Smooth muscle cell (in vitro differentiated cells): ENCODE measurements at regions not wholly inside any gene's neighbourhood (a gene's known extent, or its start where the extent isn't known, plus 50 kb on each side); places are given as distances from the start of the nearest gene placed in this dataset.

Source experiments
- DNase-seq: peaks from one replicate; lab custom pipeline; 2025; ENCODE audit not compliant: unreplicated experiment; lab: John Stamatoyannopoulos, UW
- H2AFZ ChIP-seq: fragments of 200-600 bp; sonication (generic); 2 replicates; pipeline ENCODE4 v1.6.0; 2016; ENCODE audit warnings: antibody characterized with exemption, low read depth, mild to moderate bottlenecking
- H3F3A ChIP-seq: fragments of 200-600 bp; sonication (generic); 2 replicates; pipeline ENCODE4 v1.6.0; 2017; ENCODE audit warnings: antibody characterized with exemption, low read depth
- H3K27ac ChIP-seq: fragments of 200-600 bp; sonication (generic); 2 replicates; pipeline ENCODE4 v1.5.1; 2016; ENCODE audit warnings: low read depth, mild to moderate bottlenecking
- H3K27me3 ChIP-seq: fragments of 200-600 bp; sonication (generic); 2 replicates; pipeline ENCODE4 v1.6.1; 2016; ENCODE audit warnings: low read depth, mild to moderate bottlenecking
- H3K36me3 ChIP-seq: fragments of 200-600 bp; sonication (generic); 2 replicates; pipeline ENCODE4 v1.5.1; 2016; ENCODE audit warnings: low read depth
- H3K4me1 ChIP-seq: fragments of 200-600 bp; sonication (generic); 2 replicates; pipeline ENCODE4 v1.5.1; 2016; ENCODE audit warnings: low read depth
- H3K4me2 ChIP-seq: fragments of 200-600 bp; sonication (generic); 2 replicates; pipeline ENCODE4 v1.6.0; 2016; ENCODE audit warnings: mild to moderate bottlenecking
- H3K4me3 ChIP-seq: fragments of 200-600 bp; sonication (generic); 2 replicates; pipeline ENCODE4 v1.5.1; 2016; ENCODE audit warnings: mild to moderate bottlenecking
- H3K79me2 ChIP-seq: fragments of 200-600 bp; sonication (generic); 2 replicates; pipeline ENCODE4 v1.6.0; 2016; ENCODE audit warnings: low read depth, mild to moderate bottlenecking
- H3K9ac ChIP-seq: fragments of 200-600 bp; sonication (generic); 2 replicates; pipeline ENCODE4 v1.6.0; 2016; ENCODE audit warnings: low read depth
- H3K9me3 ChIP-seq: fragments of 200-600 bp; sonication (generic); replicated peaks from 2 replicates; pipeline ENCODE4 v1.5.1; 2016; ENCODE audit warnings: low read depth
- H4K20me1 ChIP-seq: fragments of 200-600 bp; sonication (generic); 2 replicates; pipeline ENCODE4 v1.6.0; 2016; ENCODE audit warnings: low read depth
- WGBS: methylation state at CpG from one replicate; pipeline ENCODE4 v1.1.7; 2016; ENCODE audit warnings: low lambda C conversion rate; 5-methylcytosine and 5-hydroxymethylcytosine counted together
- TF ChIP-seq, protein P1 (sequence below): fragments of 200-600 bp; sonication (generic); IDR thresholded peaks from 2 replicates; pipeline ENCODE4 v1.5.1; 2017; ENCODE audit warnings: borderline replicate concordance, mild to moderate bottlenecking, antibody characterized with exemption; ENCODE audit not compliant: insufficient read depth, poor library complexity, severe bottlenecking

DNA sequence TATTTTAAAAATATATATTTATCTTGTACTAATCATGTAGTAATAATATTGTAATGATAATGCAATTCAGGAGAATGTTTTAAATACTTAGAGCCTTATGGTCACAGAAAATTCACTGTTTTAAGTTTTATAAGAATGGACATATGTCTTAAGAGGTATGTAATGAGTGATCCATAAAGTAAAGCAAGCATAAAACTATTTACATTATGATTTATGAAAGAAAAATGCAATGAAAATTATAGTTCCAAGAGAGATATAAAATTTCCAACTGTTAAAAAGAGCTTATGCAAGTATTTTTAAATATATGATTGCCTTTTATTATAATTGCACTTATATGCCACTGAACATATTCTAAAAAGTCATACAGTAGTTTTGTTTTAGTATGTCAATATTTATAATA lies 157.5 kb upstream of the TARS1 start:
- Histone ChIP-seq H2AFZ (no peak overlapping the region), H3K4me2 (no peak overlapping the region), H3K4me3 (no peak overlapping the region), H3K79me2 (no peaks in the 10 kb centered on the region), H4K20me1 (no peaks in the 10 kb centered on the region), H3F3A (peaks cover 3% of the 10 kb centered on the region), H3K27ac (no peak overlapping the region), H3K36me3 (no peaks in the 10 kb centered on the region), H3K4me1 (peaks cover 5% of the 10 kb centered on the region), H3K9ac (no peak overlapping the region), H3K27me3 (no peaks in the 10 kb centered on the region), H3K9me3 (no peaks in the 10 kb centered on the region)
- TF ChIP-seq, protein P1, sequence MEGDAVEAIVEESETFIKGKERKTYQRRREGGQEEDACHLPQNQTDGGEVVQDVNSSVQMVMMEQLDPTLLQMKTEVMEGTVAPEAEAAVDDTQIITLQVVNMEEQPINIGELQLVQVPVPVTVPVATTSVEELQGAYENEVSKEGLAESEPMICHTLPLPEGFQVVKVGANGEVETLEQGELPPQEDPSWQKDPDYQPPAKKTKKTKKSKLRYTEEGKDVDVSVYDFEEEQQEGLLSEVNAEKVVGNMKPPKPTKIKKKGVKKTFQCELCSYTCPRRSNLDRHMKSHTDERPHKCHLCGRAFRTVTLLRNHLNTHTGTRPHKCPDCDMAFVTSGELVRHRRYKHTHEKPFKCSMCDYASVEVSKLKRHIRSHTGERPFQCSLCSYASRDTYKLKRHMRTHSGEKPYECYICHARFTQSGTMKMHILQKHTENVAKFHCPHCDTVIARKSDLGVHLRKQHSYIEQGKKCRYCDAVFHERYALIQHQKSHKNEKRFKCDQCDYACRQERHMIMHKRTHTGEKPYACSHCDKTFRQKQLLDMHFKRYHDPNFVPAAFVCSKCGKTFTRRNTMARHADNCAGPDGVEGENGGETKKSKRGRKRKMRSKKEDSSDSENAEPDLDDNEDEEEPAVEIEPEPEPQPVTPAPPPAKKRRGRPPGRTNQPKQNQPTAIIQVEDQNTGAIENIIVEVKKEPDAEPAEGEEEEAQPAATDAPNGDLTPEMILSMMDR: no peak
- no peak for DNase-seq

DNA sequence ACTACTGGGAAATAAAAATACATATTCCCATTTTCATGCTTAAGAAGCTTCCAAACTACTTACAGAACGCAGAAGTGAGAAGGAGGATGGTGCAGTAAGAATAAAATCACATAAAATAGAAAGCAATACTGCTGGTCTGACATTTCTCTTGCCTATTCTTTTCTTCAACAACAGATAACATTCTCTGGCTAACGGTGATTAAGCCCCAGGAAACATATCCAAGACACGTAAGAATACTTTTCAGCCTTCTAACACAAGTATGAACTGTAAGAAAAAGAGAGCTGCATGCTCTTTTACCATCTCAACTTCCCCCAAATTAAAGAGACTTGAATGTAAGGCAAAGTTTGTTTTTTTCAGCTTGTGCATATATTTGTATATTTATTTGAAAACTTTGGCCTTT lies 156.1 kb upstream of the TARS1 start:
- H3K4me3 ChIP-seq: no peak overlapping the region
- TF ChIP-seq, protein P1: no peak
- H3K4me2 ChIP-seq: no peak overlapping the region
- no peak overlapping the region for H3K27ac ChIP-seq
- H3K9me3 ChIP-seq: no peaks in the 10 kb centered on the region
- no peaks in the 10 kb centered on the region for H3K79me2 ChIP-seq
- peaks cover 3% of the 10 kb centered on the region for H3F3A ChIP-seq
- H3K27me3 ChIP-seq: no peaks in the 10 kb centered on the region
- 43% methylated on average over 3 of the region's 3 CpGs for WGBS
- no peaks in the 10 kb centered on the region for H4K20me1 ChIP-seq
- H3K36me3 ChIP-seq: no peaks in the 10 kb centered on the region
- no peak for DNase-seq
- peaks cover 5% of the 10 kb centered on the region for H3K4me1 ChIP-seq
- H2AFZ ChIP-seq: peak overlapping the region; percentile 85
- no peak overlapping the region for H3K9ac ChIP-seq

DNA sequence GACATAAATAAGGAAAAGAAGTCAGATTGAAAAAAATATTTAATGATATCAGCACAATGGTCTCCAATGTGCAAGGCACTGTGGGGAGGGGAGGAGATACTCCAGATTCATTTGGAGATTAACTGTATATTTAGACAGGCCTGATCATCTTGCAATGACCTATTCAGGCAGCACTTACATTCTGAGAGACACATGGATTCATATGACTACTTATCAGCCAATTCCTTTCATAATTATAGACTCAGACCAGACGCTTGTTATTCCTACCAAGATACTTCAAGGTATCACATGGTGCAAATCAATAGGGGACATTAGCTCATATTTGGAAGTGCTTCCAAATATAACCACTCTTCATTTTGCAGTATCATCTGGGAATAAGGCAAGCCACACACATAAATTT lies 153.5 kb upstream of the TARS1 start:
- Histone ChIP-seq H3K79me2 (no peaks in the 10 kb centered on the region), H3K9ac (no peak overlapping the region), H3F3A (no peaks in the 10 kb centered on the region), H2AFZ (no peak overlapping the region), H4K20me1 (no peaks in the 10 kb centered on the region), H3K4me1 (no peaks in the 10 kb centered on the region), H3K27ac (no peak overlapping the region), H3K9me3 (no peaks in the 10 kb centered on the region), H3K4me2 (no peak overlapping the region), H3K27me3 (no peaks in the 10 kb centered on the region), H3K4me3 (no peak overlapping the region), H3K36me3 (no peaks in the 10 kb centered on the region)
- TF ChIP-seq, protein P1: no peak
- DNase-seq: no peak
- WGBS: 97% methylated on average over 1 of the region's 1 CpG

DNA sequence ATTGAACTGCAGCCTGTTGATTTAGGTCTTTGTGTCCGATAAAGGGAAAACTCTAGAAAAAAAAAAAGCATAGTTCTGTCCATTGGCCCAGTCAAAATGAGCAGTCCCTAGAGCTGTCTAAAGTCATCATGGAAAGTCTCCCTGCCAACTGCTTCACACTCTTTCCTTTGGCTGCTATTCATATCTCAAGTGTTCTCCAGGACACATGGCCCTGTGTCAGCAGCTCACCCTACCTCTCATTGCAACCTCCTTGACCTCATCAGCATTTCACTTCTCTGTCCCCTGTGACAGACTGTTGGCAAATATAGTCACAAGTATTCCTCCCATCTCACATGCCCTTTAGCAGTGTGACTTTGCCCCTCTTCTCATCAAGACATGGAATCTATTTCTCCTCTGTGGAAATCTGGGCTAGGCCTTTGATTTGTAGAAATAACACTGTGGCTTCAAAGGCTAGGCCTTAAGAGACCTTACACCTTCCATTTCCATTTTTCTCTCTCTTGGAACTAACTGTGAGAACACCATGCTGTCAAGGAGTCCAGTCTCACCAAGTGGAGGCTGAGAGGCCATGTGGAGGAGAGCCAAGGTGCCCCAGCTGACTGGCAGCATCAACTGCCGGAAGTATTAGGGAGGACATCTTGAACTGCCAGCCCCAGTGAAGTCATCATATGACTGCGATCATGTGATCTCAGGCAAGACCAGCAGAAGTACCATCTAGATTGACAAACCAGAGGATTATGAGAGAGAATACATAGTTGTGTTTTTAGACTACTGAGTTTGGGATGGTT lies 149.4 kb upstream of the TARS1 start:
- Histone ChIP-seq H2AFZ (no peak overlapping the region), H3K27ac (no peak overlapping the region), H3K4me2 (no peak overlapping the region), H3K79me2 (no peaks in the 10 kb centered on the region), H4K20me1 (no peaks in the 10 kb centered on the region), H3F3A (no peaks in the 10 kb centered on the region), H3K36me3 (no peaks in the 10 kb centered on the region), H3K9me3 (no peaks in the 10 kb centered on the region), H3K27me3 (no peaks in the 10 kb centered on the region), H3K4me1 (peaks cover 9% of the 10 kb centered on the region), H3K4me3 (no peak overlapping the region), H3K9ac (no peak overlapping the region)
- 82% methylated on average over 3 of the region's 3 CpGs for WGBS
- TF ChIP-seq, protein P1: no peak
- no peak for DNase-seq
